HEK293T (cell line): ENCODE measurements at regions not wholly inside any gene's neighbourhood (a gene's known extent, or its start where the extent isn't known, plus 50 kb on each side); places are given as distances from the start of the nearest gene placed in this dataset.
"Not testable (repeated sequence)": the region's sequence is repeated elsewhere in the genome, so short reads cannot be mapped to it uniquely, and the experiment has no call there.

ENCODE experiments used
- ARNT ChIP-seq: fragments of 450-650 bp; IDR thresholded peaks from 2 replicates; pipeline ENCODE4 v1.6.1; 2017; ENCODE audit warnings: mild to moderate bottlenecking
- BHLHE40 ChIP-seq: fragments of 450-650 bp; IDR thresholded peaks from 2 replicates; pipeline ENCODE4 v1.6.1; 2016; ENCODE audit warnings: mild to moderate bottlenecking, moderate library complexity, borderline replicate concordance
- CTBP1 ChIP-seq: fragments of 450-650 bp; IDR thresholded peaks from 2 replicates; pipeline ENCODE4 v1.6.1; 2016; ENCODE audit warnings: borderline replicate concordance
- ELF4 ChIP-seq: fragments of 450-650 bp; IDR thresholded peaks from 2 replicates; pipeline ENCODE4 v1.6.1; 2017; ENCODE audit warnings: antibody characterized with exemption
- FOXA1 ChIP-seq: fragments of 450-650 bp; IDR thresholded peaks from 2 replicates; pipeline ENCODE4 v1.6.1; 2016; ENCODE audit warnings: mild to moderate bottlenecking
- FOXK2 ChIP-seq: fragments of 450-650 bp; IDR thresholded peaks from 2 replicates; pipeline ENCODE4 v1.6.1; 2016; ENCODE audit warnings: mild to moderate bottlenecking
- FOXM1 ChIP-seq: fragments of 450-650 bp; IDR thresholded peaks from 2 replicates; pipeline ENCODE4 v1.6.1; 2017; ENCODE audit warnings: mild to moderate bottlenecking, borderline replicate concordance
- HDGF ChIP-seq: fragments of 450-650 bp; IDR thresholded peaks from 2 replicates; pipeline ENCODE4 v1.6.1; 2017; ENCODE audit warnings: antibody characterized with exemption, borderline replicate concordance
- LEF1 ChIP-seq: fragments of 450-650 bp; IDR thresholded peaks from 2 replicates; pipeline ENCODE4 v1.6.1; 2017; ENCODE audit warnings: mild to moderate bottlenecking, borderline replicate concordance
- NFRKB ChIP-seq: fragments of 450-650 bp; IDR thresholded peaks from 2 replicates; pipeline ENCODE4 v1.6.1; 2016; ENCODE audit warnings: mild to moderate bottlenecking, moderate library complexity
- SP1 ChIP-seq: fragments of 450-650 bp; IDR thresholded peaks from 2 replicates; pipeline ENCODE4 v1.6.1; 2017
- SUZ12 ChIP-seq: fragments of 450-650 bp; IDR thresholded peaks from 2 replicates; pipeline ENCODE4 v1.6.1; 2016; ENCODE audit warnings: mild to moderate bottlenecking
- TARDBP ChIP-seq: fragments of 450-650 bp; IDR thresholded peaks from 2 replicates; pipeline ENCODE4 v1.6.1; 2016

- TF ChIP-seq BHLHE40, ELF4, FOXK2, NFRKB, SP1, FOXM1, HDGF, LEF1, ARNT, FOXA1, CTBP1, SUZ12, TARDBP: not testable (repeated sequence)
Observed at GRCh38 chr3:80314541-80314940, 546.7 kb upstream of the ROBO1 start.
